HG02973 (cell line): ENCODE measurements at regions not wholly inside any gene's neighbourhood (a gene's known extent, or its start where the extent isn't known, plus 50 kb on each side); places are given as distances from the start of the nearest gene placed in this dataset.
"Not testable (repeated sequence)": the region's sequence is repeated elsewhere in the genome, so short reads cannot be mapped to it uniquely, and the experiment has no call there.

Experiments used
- ATAC-seq: cut with Tn5 transposase; IDR thresholded peaks from one replicate; pipeline ENCODE4 v1.9.1; 2021; ENCODE audit warnings: moderate library complexity; ENCODE audit not compliant: unreplicated experiment

- ATAC-seq: no peak
These were observed 481.8 kb downstream of the USP25 start for GRCh38 chr21:16211339-16212303.

GRCh38 chr21:16213518-16213917 is 483.7 kb downstream of the USP25 start:
- no peak for ATAC-seq

- no peak for ATAC-seq
These were observed 485.4 kb downstream of the USP25 start for GRCh38 chr21:16215193-16215592.

GRCh38 chr21:16215663-16216183 is 485.9 kb downstream of the USP25 start:
- no peak for ATAC-seq

GRCh38 chr21:16216288-16216962 is 486.6 kb downstream of the USP25 start:
- no peak for ATAC-seq

- no peak for ATAC-seq
These were observed 489.0 kb downstream of the USP25 start for GRCh38 chr21:16218682-16219343.

GRCh38 chr21:16224756-16225155 is 495.0 kb downstream of the USP25 start:
- ATAC-seq: not testable (repeated sequence)

GRCh38 chr21:16239659-16240265 is 510.0 kb downstream of the USP25 start:
- ATAC-seq: no peak

GRCh38 chr21:16241016-16241415 is 511.2 kb downstream of the USP25 start:
- ATAC-seq: no peak

- no peak for ATAC-seq
These were observed 511.7 kb downstream of the USP25 start for GRCh38 chr21:16241479-16241963.

- no peak for ATAC-seq
These were observed 513.6 kb downstream of the USP25 start for GRCh38 chr21:16243396-16243795.

- no peak for ATAC-seq
These were observed 518.9 kb downstream of the USP25 start for GRCh38 chr21:16248705-16249104.

GRCh38 chr21:16250273-16250672 is 520.5 kb downstream of the USP25 start:
- ATAC-seq: no peak

GRCh38 chr21:16258844-16259611 is 529.2 kb downstream of the USP25 start:
- no peak for ATAC-seq

- no peak for ATAC-seq
These were observed 532.3 kb downstream of the USP25 start for GRCh38 chr21:16262091-16262490.

- ATAC-seq: no peak
These were observed 534.5 kb downstream of the USP25 start for GRCh38 chr21:16264319-16264718.

GRCh38 chr21:16269476-16269875 is 539.7 kb downstream of the USP25 start:
- no peak for ATAC-seq

GRCh38 chr21:16279731-16280581 is 550.2 kb downstream of the USP25 start:
- no peak for ATAC-seq

GRCh38 chr21:16280686-16281091 is 550.9 kb downstream of the USP25 start:
- no peak for ATAC-seq
